ENCODE measurements at regions not wholly inside any gene's neighbourhood (a gene's known extent, or its start where the extent isn't known, plus 50 kb on each side); places are given as distances from the start of the nearest gene placed in this dataset.
"Not testable (repeated sequence)": the region's sequence is repeated elsewhere in the genome, so short reads cannot be mapped to it uniquely, and the experiment has no call there.

DNA sequence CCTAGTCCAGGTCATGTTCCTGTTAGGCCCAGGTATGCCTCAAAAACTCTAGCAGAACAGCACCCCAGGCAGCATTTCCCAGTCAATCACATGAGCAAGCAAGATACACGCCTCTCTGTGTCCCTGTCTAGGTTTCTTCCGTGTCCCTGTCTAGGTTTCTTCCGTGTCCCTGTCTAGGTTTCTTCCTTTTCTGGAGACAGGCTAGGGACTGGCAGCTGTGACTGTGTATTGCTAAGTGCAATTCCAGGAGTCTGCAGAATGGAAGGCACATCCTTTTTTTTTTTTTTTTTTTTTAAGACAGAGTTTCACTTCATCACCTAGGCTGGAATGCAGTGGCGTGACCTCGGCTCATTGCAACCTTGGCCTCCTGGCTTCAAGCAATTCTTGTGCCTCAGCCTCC, 77.6 kb downstream of the SETD4 start:
- CTCF ChIA-PET: no interaction called here
- intact Hi-C loops (cut with micrococcal nuclease): no loop called here
- Mint-ChIP-seq H3K36me3 (ENCODE audit: low read depth) (no peaks in the 10 kb centered on the region), H3K4me3 (no peak overlapping the region), H3K9me3 (peaks cover 5% of the 10 kb centered on the region), H3K4me1 (ENCODE audit: low read depth) (no peaks in the 10 kb centered on the region), H3K27me3 (ENCODE audit: low read depth) (peaks cover 13% of the 10 kb centered on the region), H3K27ac (no peak overlapping the region)
- no peak for DNase-seq

DNA sequence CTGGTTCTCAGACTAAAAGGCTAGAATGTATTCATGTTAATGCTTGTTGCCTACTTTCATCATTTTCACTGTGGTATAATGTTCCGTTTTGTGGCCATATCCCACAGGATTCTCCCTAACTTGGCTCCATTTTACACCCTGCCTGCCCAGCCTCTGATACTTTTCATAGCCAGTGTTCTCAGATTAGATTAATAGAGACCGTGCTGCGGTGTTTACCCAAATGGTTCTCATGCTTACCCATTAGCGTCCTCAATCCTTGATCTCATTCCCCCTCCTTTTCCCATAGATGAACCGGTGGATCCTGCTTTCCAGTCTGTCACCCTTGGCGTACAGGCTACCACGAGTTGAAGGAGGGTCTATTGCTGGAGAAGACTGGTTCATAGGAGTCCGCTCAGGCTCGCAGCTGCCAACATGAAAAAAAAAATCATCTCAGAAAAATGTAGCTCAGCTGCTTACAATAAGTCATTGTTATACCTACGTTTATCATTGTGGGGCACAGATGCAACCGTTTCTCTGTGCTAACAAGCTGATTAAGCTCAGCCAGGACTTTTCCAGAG, 78.7 kb downstream of the SETD4 start:
- no peak for DNase-seq
- Mint-ChIP-seq H3K4me3 (no peak overlapping the region), H3K4me1 (ENCODE audit: low read depth) (no peaks in the 10 kb centered on the region), H3K27ac (no peak overlapping the region), H3K9me3 (peaks cover 5% of the 10 kb centered on the region), H3K27me3 (ENCODE audit: low read depth) (peaks cover 17% of the 10 kb centered on the region), H3K36me3 (ENCODE audit: low read depth) (no peaks in the 10 kb centered on the region)
- intact Hi-C loops (cut with micrococcal nuclease): no loop called here
- CTCF ChIA-PET: no interaction called here

DNA sequence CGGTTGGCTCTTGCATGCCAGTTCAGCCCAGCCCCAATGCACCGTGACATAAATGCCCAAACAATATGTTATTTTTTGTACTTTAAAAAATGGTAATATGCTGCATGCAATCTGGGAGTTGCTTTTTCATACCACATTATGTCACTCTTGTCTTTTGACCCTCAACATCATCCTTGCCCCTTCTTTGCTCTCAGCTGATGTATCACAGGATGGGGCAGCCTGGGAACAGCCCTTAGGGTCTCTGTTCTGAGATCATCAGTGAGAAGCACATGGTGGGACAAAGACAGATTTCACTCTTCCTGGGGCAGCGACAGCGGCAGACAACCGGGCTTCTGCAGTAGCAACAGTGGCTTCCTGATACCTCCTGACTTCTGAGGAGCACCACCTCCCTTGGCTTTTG, 79.5 kb downstream of the SETD4 start:
- no peak for DNase-seq
- peaks cover 17% of the 10 kb centered on the region for H3K27me3 Mint-ChIP-seq (ENCODE audit: low read depth)
- no peak overlapping the region for H3K27ac Mint-ChIP-seq
- H3K36me3 Mint-ChIP-seq (ENCODE audit: low read depth): no peaks in the 10 kb centered on the region
- no peaks in the 10 kb centered on the region for H3K4me1 Mint-ChIP-seq (ENCODE audit: low read depth)
- H3K4me3 Mint-ChIP-seq: no peak overlapping the region
- H3K9me3 Mint-ChIP-seq: peaks cover 5% of the 10 kb centered on the region
- CTCF ChIA-PET: interaction anchor here (0.9 to 1.2 kb wide), 2 partner anchors 47 to 131 kb away, joined by 3 to 6 read pairs; no protein-coding TSS in a partner anchor
- intact Hi-C loops (cut with micrococcal nuclease): no loop called here

DNA sequence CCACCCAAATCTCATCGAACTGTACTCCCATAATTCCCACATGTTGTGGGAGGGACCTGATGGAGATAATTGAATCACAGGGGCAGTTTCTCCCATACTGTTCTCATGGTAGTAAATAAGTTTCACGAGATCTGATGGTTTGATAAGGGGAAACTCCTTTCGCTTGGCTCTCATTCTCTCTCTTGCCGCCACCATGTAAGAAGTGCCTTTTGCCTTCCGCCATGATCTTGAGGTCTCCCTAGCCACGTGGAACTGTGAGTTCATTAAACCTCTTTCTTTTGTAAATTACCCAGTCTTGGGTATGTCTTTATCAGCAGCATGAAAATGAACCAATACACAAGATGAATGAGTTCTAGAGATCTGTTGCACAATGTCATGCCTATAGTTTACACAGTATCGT, 82.5 kb downstream of the SETD4 start:
- H3K4me1 Mint-ChIP-seq (ENCODE audit: low read depth); H3K4me3 Mint-ChIP-seq; intact Hi-C loops (cut with micrococcal nuclease); CTCF ChIA-PET; DNase-seq; H3K9me3 Mint-ChIP-seq; H3K27ac Mint-ChIP-seq; H3K36me3 Mint-ChIP-seq (ENCODE audit: low read depth): not testable (repeated sequence)
- peaks cover 13% of the 10 kb centered on the region for H3K27me3 Mint-ChIP-seq (ENCODE audit: low read depth)

DNA sequence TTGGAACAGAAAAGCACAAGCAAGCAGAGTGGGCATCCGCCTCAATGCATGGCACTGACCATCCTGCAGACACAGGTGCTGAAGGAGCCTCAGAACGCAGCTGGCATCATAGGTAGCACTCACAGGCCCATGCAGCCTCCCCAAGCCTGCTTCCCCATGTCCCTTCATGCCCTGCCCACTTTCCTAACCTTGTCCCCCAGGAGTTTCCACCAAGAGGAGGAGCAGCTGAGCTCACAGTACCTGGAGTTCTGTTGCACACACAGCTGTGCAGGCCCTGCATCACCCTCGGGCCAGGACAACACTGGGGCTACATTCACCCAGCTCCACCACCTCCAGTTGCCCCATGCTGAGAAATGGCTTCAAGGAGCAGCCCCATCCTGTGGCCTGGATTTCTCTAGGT, 83.4 kb downstream of the SETD4 start:
- CTCF ChIA-PET: no interaction called here
- H3K27me3 Mint-ChIP-seq (ENCODE audit: low read depth): peaks cover 9% of the 10 kb centered on the region
- intact Hi-C loops (cut with micrococcal nuclease): no loop called here

DNA sequence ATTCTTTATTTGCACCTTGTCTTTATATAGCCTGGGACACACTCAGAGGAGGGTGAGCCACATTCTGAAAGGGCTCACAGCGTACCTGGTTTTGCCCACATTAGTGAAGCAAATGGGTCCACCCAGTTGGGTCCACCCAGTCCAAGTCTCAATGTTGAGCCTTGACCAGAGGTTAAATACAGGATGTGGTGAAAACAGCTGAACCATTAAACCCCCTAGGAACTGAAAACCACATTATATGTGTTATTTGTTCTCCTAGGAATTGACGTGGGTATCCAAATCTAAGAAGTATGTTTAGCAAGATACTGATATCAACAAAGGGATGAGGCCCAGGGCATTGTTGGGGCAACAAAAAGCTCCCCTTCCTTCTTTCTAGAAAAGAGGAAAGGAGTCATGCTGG, 83.8 kb downstream of the SETD4 start:
- no peaks in the 10 kb centered on the region for H3K4me1 Mint-ChIP-seq (ENCODE audit: low read depth)
- peaks cover 9% of the 10 kb centered on the region for H3K27me3 Mint-ChIP-seq (ENCODE audit: low read depth)
- H3K4me3 Mint-ChIP-seq: no peak overlapping the region
- no peaks in the 10 kb centered on the region for H3K36me3 Mint-ChIP-seq (ENCODE audit: low read depth)
- CTCF ChIA-PET: no interaction called here
- intact Hi-C loops (cut with micrococcal nuclease): no loop called here
- no peak overlapping the region for H3K27ac Mint-ChIP-seq
- no peak for DNase-seq
- peaks cover 5% of the 10 kb centered on the region for H3K9me3 Mint-ChIP-seq

More for the DNA sequence above, 83.4 kb downstream of the SETD4 start:
- no peak overlapping the region for H3K27ac Mint-ChIP-seq
- no peaks in the 10 kb centered on the region for H3K36me3 Mint-ChIP-seq (ENCODE audit: low read depth)
- peaks cover 5% of the 10 kb centered on the region for H3K9me3 Mint-ChIP-seq
- H3K4me3 Mint-ChIP-seq: no peak overlapping the region
- H3K4me1 Mint-ChIP-seq (ENCODE audit: low read depth): no peaks in the 10 kb centered on the region
- DNase-seq: no peak

DNA sequence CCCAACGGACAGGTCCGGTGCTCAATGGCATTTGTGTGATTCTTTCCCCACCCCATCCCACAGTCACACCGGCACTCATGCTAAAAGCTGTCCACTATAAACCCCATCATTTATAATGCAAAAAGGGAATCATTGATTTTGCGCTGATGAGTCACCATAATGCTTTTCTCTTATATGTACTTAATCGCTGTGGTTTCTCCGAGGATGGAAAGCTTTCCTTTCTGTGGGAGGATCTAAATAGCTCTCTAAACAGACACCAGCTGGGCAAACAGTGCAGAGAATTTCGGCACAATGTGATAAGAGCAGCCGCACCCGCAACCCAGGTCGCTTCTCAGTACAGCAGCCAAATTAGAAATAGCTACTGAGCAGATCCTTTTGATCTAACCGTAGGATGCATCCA, 85.6 kb downstream of the SETD4 start:
- Mint-ChIP-seq H3K36me3 (ENCODE audit: low read depth) (no peaks in the 10 kb centered on the region), H3K27ac (no peak overlapping the region), H3K27me3 (ENCODE audit: low read depth) (peaks cover 9% of the 10 kb centered on the region), H3K9me3 (peaks cover 5% of the 10 kb centered on the region), H3K4me1 (ENCODE audit: low read depth) (no peaks in the 10 kb centered on the region), H3K4me3 (no peak overlapping the region)
- no peak for DNase-seq
- intact Hi-C loops (cut with micrococcal nuclease): no loop called here
- CTCF ChIA-PET: no interaction called here

DNA sequence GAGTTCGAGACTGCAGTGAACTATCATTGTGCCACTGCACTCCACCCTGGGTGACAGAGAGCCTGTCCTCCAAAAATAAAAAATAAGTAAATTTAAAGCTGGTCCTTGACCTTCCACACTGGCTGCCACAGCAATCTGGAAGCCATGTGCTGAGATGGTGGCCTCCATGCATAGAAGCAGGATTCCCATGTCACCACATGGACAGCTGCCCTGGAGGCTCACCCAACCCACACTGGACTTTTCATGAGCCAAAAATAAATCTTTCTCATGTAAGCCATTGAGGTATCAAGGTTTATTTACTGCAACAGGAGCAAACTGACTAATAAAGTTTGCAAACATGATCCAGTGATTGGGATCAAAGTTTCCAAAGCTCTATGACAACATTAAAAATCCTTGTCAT, 88.5 kb downstream of the SETD4 start:
- no peak for DNase-seq
- no peaks in the 10 kb centered on the region for H3K36me3 Mint-ChIP-seq (ENCODE audit: low read depth)
- H3K4me3 Mint-ChIP-seq: no peak overlapping the region
- intact Hi-C loops (cut with micrococcal nuclease): no loop called here
- no peaks in the 10 kb centered on the region for H3K27me3 Mint-ChIP-seq (ENCODE audit: low read depth)
- CTCF ChIA-PET: no interaction called here
- no peaks in the 10 kb centered on the region for H3K9me3 Mint-ChIP-seq
- no peaks in the 10 kb centered on the region for H3K4me1 Mint-ChIP-seq (ENCODE audit: low read depth)
- no peak overlapping the region for H3K27ac Mint-ChIP-seq

DNA sequence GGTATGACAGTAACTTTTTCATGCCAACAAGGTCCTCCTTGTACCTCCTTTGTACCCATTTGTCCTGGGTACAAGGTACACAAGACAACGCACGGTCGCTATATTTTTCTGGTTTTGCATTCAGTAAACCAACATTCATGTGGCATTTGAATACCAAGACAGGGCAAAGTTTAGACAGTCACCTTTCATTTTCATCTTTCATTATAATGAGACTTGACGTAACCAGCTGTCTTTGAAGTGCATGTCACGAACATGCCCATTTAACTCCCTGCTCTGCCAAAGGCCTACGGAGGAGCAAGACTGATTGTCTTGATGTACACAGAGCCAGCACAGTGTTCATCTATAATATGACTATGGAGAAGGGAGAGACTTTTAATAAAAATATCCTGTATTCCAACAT, 91.0 kb downstream of the SETD4 start:
- Mint-ChIP-seq H3K4me3 (no peak overlapping the region), H3K9me3 (no peaks in the 10 kb centered on the region), H3K4me1 (ENCODE audit: low read depth) (no peaks in the 10 kb centered on the region), H3K27ac (no peak overlapping the region), H3K27me3 (ENCODE audit: low read depth) (no peaks in the 10 kb centered on the region), H3K36me3 (ENCODE audit: low read depth) (no peaks in the 10 kb centered on the region)
- intact Hi-C loops (cut with micrococcal nuclease): no loop called here
- no peak for DNase-seq
- CTCF ChIA-PET: no interaction called here

DNA sequence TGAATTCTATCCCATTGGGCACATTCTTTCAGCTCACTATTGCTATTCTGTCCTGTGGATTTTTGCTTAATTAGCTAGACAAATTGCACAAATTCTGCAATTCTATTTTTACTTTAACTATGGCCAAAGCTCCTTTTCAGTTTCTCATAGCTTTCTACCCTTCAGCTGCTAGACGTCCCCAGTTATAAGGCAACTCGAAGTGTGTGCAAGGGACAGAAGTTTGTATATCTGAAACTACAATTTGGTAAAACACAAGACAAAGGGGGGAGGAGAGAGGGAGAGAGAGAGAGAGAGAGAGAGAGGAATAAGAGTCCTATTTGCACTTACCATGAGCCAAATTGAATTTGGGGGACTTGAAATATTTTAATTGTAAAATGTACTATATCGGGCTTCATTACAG, 91.8 kb downstream of the SETD4 start:
- Mint-ChIP-seq H3K36me3 (ENCODE audit: low read depth) (no peaks in the 10 kb centered on the region), H3K27ac (no peak overlapping the region), H3K9me3 (no peaks in the 10 kb centered on the region), H3K27me3 (ENCODE audit: low read depth) (no peaks in the 10 kb centered on the region), H3K4me3 (no peak overlapping the region), H3K4me1 (ENCODE audit: low read depth) (no peaks in the 10 kb centered on the region)
- DNase-seq: no peak
- CTCF ChIA-PET: no interaction called here
- intact Hi-C loops (cut with micrococcal nuclease): no loop called here

DNA sequence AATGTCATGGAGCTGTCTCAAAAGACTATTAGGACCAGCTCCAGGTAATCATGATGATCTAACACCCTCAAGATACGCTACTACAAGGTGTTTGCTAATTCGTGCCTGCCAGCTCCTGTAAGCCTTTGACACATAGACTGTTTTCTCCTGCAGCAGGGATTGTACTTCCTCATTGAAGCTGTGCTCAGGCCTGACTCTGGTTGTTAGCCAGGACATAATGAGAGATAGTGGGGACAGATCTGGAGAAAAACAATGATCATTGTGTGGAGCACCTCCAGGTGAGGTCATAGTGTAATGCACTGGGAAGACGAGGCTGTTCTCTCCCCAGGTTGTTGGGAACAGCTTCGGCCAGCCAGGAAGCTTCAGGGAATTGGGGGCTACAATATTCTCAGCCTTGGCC, 94.6 kb downstream of the SETD4 start:
- H3K27ac Mint-ChIP-seq: no peak overlapping the region

DNA sequence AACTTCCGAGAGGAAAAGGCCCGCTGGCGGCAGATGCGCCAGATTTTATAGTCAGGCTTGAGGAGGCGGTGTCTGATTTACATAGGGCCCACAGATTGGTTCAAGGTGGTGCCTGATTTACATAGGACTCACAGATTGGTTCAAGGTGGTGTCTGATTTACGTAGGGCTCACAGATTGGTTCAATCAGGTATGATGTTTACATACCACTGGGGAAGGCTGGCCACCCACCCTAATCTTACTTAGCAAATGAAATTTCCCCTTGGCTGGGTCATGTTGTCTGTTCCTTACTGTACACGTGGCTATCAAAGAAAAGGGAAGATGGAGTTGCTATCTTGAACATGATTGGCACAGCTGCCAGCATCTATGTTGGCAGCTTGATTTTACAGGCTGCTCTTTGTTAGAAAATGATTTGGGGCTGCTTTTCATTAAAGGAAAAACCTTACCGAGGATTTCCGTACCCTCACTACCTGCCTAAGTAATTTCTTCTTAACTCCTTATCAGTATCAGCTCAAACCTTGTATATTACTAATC, 96.3 kb downstream of the SETD4 start:
- H3K36me3 Mint-ChIP-seq (ENCODE audit: low read depth): no peaks in the 10 kb centered on the region
- DNase-seq: no peak
- peaks cover 4% of the 10 kb centered on the region for H3K27me3 Mint-ChIP-seq (ENCODE audit: low read depth)
- H3K4me3 Mint-ChIP-seq: no peak overlapping the region
- no peaks in the 10 kb centered on the region for H3K9me3 Mint-ChIP-seq
- H3K4me1 Mint-ChIP-seq (ENCODE audit: low read depth): no peaks in the 10 kb centered on the region
- intact Hi-C loops (cut with micrococcal nuclease): no loop called here
- CTCF ChIA-PET: interaction anchor here (0.5 kb wide), 1 partner anchor 344 kb away, joined by 3 read pairs; no protein-coding TSS in a partner anchor
- no peak overlapping the region for H3K27ac Mint-ChIP-seq

More for the DNA sequence above, 94.6 kb downstream of the SETD4 start:
- no peaks in the 10 kb centered on the region for H3K9me3 Mint-ChIP-seq
- intact Hi-C loops (cut with micrococcal nuclease): no loop called here
- CTCF ChIA-PET: interaction anchor here (1.3 kb wide), 1 partner anchor 71 kb away, joined by 3 read pairs; no protein-coding TSS in a partner anchor
- no peaks in the 10 kb centered on the region for H3K4me1 Mint-ChIP-seq (ENCODE audit: low read depth)
- peaks cover 4% of the 10 kb centered on the region for H3K27me3 Mint-ChIP-seq (ENCODE audit: low read depth)
- no peak for DNase-seq
- H3K36me3 Mint-ChIP-seq (ENCODE audit: low read depth): no peaks in the 10 kb centered on the region
- H3K4me3 Mint-ChIP-seq: no peak overlapping the region

DNA sequence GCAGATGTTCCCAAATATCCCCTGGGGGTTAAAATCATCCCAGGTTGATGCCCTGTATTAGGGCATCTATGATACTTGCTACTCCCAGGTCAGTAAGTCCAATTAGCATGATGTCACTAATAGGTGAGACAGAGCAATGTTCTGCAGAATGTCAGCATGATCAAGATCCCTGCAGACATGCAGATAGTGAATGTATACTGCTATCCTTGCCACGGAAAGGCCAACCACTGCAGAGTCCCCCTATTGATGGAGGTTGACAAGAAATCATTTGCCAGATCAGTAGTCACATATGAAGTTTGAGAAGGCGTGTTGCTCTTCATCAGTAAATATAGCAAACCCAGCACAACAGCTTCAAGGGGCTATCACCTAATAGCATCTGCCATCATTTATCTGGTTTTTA, 97.4 kb downstream of the SETD4 start:
- Mint-ChIP-seq H3K4me1 (ENCODE audit: low read depth) (no peaks in the 10 kb centered on the region), H3K27me3 (ENCODE audit: low read depth) (peaks cover 6% of the 10 kb centered on the region), H3K27ac (no peak overlapping the region), H3K36me3 (ENCODE audit: low read depth) (no peaks in the 10 kb centered on the region), H3K9me3 (no peaks in the 10 kb centered on the region), H3K4me3 (no peak overlapping the region)
- DNase-seq: no peak
- intact Hi-C loops (cut with micrococcal nuclease): no loop called here
- CTCF ChIA-PET: no interaction called here
